Naive B cell (primary cell): ENCODE measurements at regions not wholly inside any gene's neighbourhood (a gene's known extent, or its start where the extent isn't known, plus 50 kb on each side); places are given as distances from the start of the nearest gene placed in this dataset.

Experiments used
- ATAC-seq, 2 donors: fragments of 150-1000 bp; cut with Tn5 transposase; 2 replicates each; pipeline ENCODE4 v1.10.0; 2021; ENCODE audit warnings: low read depth in 2 of 2, mild to moderate bottlenecking in 2 of 2, moderate library complexity in 2 of 2
- DNase-seq: peaks from one replicate; pipeline ENCODE4 v3.0.0; 2022
- H3K27ac Mint-ChIP-seq, 6 donors: one replicate each; pipeline ENCODE4 v1.8.0; 2020 to 2022; ENCODE audit warnings: mild to moderate bottlenecking in 6 of 6, mixed read lengths in 6 of 6, moderate library complexity in 5 of 6, inconsistent platforms in 2 of 6
- H3K27me3 Mint-ChIP-seq, 3 donors: one replicate each; pipeline ENCODE4 v1.8.0; 2021 to 2022; ENCODE audit warnings: mixed read lengths in 3 of 3, mild to moderate bottlenecking in 1 of 3
- H3K36me3 Mint-ChIP-seq, 2 donors: one replicate each; pipeline ENCODE4 v1.8.0; 2020 to 2022; ENCODE audit warnings: mixed read lengths in 2 of 2, inconsistent platforms in 1 of 2, mild to moderate bottlenecking in 1 of 2
- H3K4me1 Mint-ChIP-seq, 3 donors: one replicate each; pipeline ENCODE4 v1.8.0; 2020 to 2022; ENCODE audit warnings: mixed read lengths in 3 of 3, inconsistent platforms in 1 of 3, mild to moderate bottlenecking in 1 of 3, moderate library complexity in 1 of 3
- H3K4me3 Mint-ChIP-seq, 8 donors: one replicate each; pipeline ENCODE4 v1.8.0; 2020 to 2022; ENCODE audit warnings: mild to moderate bottlenecking in 8 of 8, mixed read lengths in 8 of 8, moderate library complexity in 8 of 8, inconsistent platforms in 2 of 8
- H3K9me3 Mint-ChIP-seq, 7 donors: one replicate each; pipeline ENCODE4 v1.8.0; 2020 to 2022; ENCODE audit warnings: mixed read lengths in 7 of 7, mild to moderate bottlenecking in 5 of 7, inconsistent platforms in 2 of 7, moderate library complexity in 1 of 7

GRCh38 chr7:111676167-111676566, 113.9 kb upstream of the IMMP2L start:
- H3K27ac Mint-ChIP-seq = no peak overlapping the region
- H3K36me3 Mint-ChIP-seq = no peaks in the 10 kb centered on the region
- H3K4me1 Mint-ChIP-seq = no peaks in the 10 kb centered on the region
- no peaks in the 10 kb centered on the region for H3K9me3 Mint-ChIP-seq
- H3K27me3 Mint-ChIP-seq = peaks cover 1 to 5% (median 3%) of the 10 kb centered on the region in 3 donors
- no peak overlapping the region for H3K4me3 Mint-ChIP-seq
- DNase-seq (no peak), ATAC-seq (no peak)

- Mint-ChIP-seq H3K36me3 (no peaks in the 10 kb centered on the region), H3K4me1 (no peaks in the 10 kb centered on the region), H3K9me3 (no peaks in the 10 kb centered on the region), H3K27ac (no peak overlapping the region), H3K27me3 (peaks cover 1 to 8% (median 7%) of the 10 kb centered on the region in 3 donors), H3K4me3 (no peak overlapping the region)
- ATAC-seq = no peak
- no peak for DNase-seq
Measured at GRCh38 chr7:111672901-111673300, 110.6 kb upstream of the IMMP2L start.

DNA sequence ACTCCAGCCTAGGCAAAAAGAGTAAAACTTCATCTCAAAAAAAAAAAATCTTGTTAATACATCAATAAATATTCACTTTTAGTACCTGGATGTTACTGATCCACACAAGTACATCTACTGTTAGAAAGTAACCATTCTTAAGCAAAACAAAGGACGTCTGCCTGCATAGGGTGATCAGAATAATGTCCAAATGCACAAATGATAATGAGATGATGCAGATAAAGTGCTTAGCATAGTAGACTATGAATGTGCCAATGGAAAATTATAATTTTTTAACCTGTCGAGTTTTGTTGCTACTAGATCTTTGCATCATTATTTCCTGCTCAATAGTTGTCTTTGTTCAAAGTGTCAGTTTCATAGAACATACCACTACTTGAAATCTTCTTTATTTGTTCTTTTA, 109.6 kb upstream of the IMMP2L start:
- H3K9me3 Mint-ChIP-seq = no peaks in the 10 kb centered on the region
- no peaks in the 10 kb centered on the region for H3K36me3 Mint-ChIP-seq
- H3K4me3 Mint-ChIP-seq = no peak overlapping the region
- H3K4me1 Mint-ChIP-seq = no peaks in the 10 kb centered on the region
- DNase-seq (no peak), ATAC-seq (no peak)
- H3K27me3 Mint-ChIP-seq = peaks cover 0 to 8% (median 7%) of the 10 kb centered on the region in 3 donors
- H3K27ac Mint-ChIP-seq = no peak overlapping the region

DNA sequence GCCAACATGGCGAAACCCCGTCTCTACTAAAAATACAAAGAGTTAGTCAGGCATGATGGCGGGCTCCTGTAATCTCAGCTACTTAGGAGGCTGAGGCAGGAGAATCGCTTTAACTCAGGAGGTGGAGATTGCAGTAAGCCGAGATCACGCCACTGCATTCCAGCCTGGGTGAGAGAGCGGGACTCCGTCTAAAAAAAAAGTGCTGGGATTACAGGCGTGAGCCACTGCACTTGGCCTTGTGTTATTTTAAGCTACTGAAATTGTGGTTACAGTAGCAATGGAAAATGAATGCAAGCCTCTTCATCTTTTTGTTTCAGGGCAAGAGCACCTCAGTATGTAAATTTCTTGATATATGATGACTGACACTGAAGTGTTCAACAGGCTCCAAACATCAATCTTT, 106.4 kb upstream of the IMMP2L start:
- no peak for ATAC-seq
- Mint-ChIP-seq H3K27me3 (peaks cover 0 to 7% (median 5%) of the 10 kb centered on the region in 3 donors), H3K4me1 (no peaks in the 10 kb centered on the region), H3K9me3 (no peaks in the 10 kb centered on the region), H3K36me3 (no peaks in the 10 kb centered on the region), H3K27ac (no peak overlapping the region), H3K4me3 (no peak overlapping the region)
- DNase-seq = no peak

DNA sequence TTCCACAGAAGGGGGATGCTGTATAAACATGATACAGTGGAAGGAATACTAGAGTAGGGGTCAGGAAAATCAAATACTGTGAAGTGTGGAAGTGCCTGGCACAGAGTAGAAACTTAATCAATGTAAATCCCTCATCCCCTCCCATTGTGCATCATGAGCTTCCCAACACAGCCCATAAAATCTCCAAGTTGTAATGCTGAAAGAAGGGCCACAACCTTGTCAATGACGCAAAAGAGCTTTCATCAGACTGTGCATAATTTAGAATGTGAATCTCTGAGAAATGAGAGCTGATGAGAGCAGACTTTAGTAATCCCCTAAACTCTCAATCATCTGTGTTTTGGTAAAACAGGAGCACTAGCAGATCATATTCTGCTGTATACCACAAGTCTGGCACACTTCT, 105.2 kb upstream of the IMMP2L start:
- peaks cover 0 to 7% (median 5%) of the 10 kb centered on the region in 3 donors for H3K27me3 Mint-ChIP-seq
- H3K36me3 Mint-ChIP-seq = no peaks in the 10 kb centered on the region
- H3K9me3 Mint-ChIP-seq = no peaks in the 10 kb centered on the region
- H3K4me1 Mint-ChIP-seq = no peaks in the 10 kb centered on the region
- DNase-seq (no peak), ATAC-seq (no peak)
- H3K4me3 Mint-ChIP-seq = no peak overlapping the region
- H3K27ac Mint-ChIP-seq = no peak overlapping the region

GRCh38 chr7:111666260-111666659, 104.0 kb upstream of the IMMP2L start:
- H3K9me3 Mint-ChIP-seq = peaks cover 0 to 5% (median 0%) of the 10 kb centered on the region in 7 donors
- H3K4me3 Mint-ChIP-seq = peak overlapping the region in 1 of 8 donors; percentile 7
- ATAC-seq = no peak
- H3K4me1 Mint-ChIP-seq = no peaks in the 10 kb centered on the region
- peaks cover 0 to 7% (median 5%) of the 10 kb centered on the region in 3 donors for H3K27me3 Mint-ChIP-seq
- no peak for DNase-seq
- no peak overlapping the region for H3K27ac Mint-ChIP-seq
- H3K36me3 Mint-ChIP-seq = no peaks in the 10 kb centered on the region

GRCh38 chr7:111663771-111664170, 101.5 kb upstream of the IMMP2L start:
- Mint-ChIP-seq H3K36me3 (no peaks in the 10 kb centered on the region), H3K9me3 (peaks cover 0 to 11% (median 4%) of the 10 kb centered on the region in 7 donors), H3K27ac (no peak overlapping the region), H3K27me3 (peaks cover 0 to 5% (median 0%) of the 10 kb centered on the region in 3 donors), H3K4me1 (no peaks in the 10 kb centered on the region), H3K4me3 (no peak overlapping the region)
- no peak for DNase-seq
- no peak for ATAC-seq

DNA sequence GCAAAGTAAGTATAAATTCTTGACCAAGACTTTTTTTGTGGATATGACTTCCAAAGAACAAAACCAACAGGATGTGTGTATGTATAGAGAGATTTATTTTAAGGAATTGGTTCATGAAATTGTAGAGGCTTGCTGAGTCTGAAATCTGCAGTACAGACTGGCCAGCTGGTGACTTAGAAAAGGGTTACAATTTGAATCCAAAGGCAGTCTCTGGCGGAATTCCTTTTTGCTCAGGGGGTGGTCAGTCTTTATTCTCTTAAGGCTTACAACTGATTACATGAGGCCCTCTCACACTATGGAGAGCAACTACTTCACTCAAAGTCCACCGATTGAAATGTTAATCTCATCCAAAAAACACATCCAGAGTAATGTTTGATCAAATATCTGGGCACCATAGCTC, 100.1 kb upstream of the IMMP2L start:
- no peak for DNase-seq
- no peak overlapping the region for H3K4me3 Mint-ChIP-seq
- no peaks in the 10 kb centered on the region for H3K4me1 Mint-ChIP-seq
- H3K36me3 Mint-ChIP-seq = no peaks in the 10 kb centered on the region
- H3K27me3 Mint-ChIP-seq = peaks cover 0 to 5% (median 0%) of the 10 kb centered on the region in 3 donors
- ATAC-seq = no peak
- peaks cover 0 to 11% (median 4%) of the 10 kb centered on the region in 7 donors for H3K9me3 Mint-ChIP-seq
- H3K27ac Mint-ChIP-seq = no peak overlapping the region

- Mint-ChIP-seq H3K9me3 (peaks cover 0 to 12% (median 4%) of the 10 kb centered on the region in 7 donors), H3K36me3 (no peaks in the 10 kb centered on the region), H3K4me1 (no peaks in the 10 kb centered on the region), H3K27me3 (peaks cover 0 to 5% (median 0%) of the 10 kb centered on the region in 3 donors), H3K4me3 (no peak overlapping the region), H3K27ac (no peak overlapping the region)
- ATAC-seq = no peak
- DNase-seq = no peak
Measured at GRCh38 chr7:111660478-111660877, 98.2 kb upstream of the IMMP2L start.

DNA sequence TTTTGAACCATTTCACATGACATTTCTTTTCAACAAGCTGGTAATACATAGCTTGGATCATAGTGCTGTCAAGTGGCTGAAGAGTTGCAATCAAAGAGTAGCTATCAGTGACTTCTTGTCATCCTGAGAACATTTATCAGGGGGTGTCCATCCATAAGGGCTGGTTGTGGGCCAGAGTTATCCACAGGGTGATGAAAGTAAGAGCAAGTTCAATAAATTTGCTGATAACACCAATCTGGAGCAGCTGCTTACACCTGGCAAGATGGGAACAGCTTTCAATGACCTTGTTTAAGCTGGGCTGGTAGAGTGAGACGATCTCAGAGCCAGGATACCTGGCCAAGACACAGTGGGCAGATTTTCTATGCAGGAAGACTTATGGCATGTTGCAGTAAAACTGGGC, 96.3 kb upstream of the IMMP2L start:
- no peak overlapping the region for H3K27ac Mint-ChIP-seq
- no peaks in the 10 kb centered on the region for H3K36me3 Mint-ChIP-seq
- no peak for ATAC-seq
- H3K9me3 Mint-ChIP-seq = peaks cover 0 to 17% (median 4%) of the 10 kb centered on the region in 7 donors
- H3K4me3 Mint-ChIP-seq = no peak overlapping the region
- no peak for DNase-seq
- no peaks in the 10 kb centered on the region for H3K4me1 Mint-ChIP-seq
- H3K27me3 Mint-ChIP-seq = peaks cover 0 to 5% (median 0%) of the 10 kb centered on the region in 3 donors

DNA sequence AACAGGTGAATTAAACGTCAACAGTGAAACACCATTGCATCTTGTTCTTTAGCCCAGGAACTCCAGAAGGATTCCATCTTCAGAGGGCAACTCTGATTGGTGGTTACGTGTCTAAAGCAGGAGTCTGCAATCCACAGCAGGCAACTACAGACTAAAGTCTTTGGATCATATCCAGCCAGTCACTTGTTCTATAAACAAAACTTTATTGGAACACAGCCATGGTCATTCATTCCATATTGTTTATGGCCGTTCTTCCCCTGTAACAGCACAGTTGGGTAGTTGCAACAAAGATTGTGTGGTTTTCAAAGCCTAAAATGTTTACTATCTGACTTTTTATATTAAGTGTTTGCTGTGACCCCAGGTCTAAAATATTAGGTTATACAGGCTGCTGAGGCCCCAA, 94.7 kb upstream of the IMMP2L start:
- Mint-ChIP-seq H3K27ac (no peak overlapping the region), H3K27me3 (peaks cover 0 to 11% (median 9%) of the 10 kb centered on the region in 3 donors), H3K9me3 (peaks cover 3 to 23% (median 9%) of the 10 kb centered on the region in 7 donors)

GRCh38 chr7:111654343-111654742, 92.1 kb upstream of the IMMP2L start:
- DNase-seq (no peak), ATAC-seq (no peak)
- H3K36me3 Mint-ChIP-seq = no peaks in the 10 kb centered on the region
- peaks cover 3 to 13% (median 5%) of the 10 kb centered on the region in 7 donors for H3K9me3 Mint-ChIP-seq
- no peak overlapping the region for H3K4me3 Mint-ChIP-seq
- H3K27ac Mint-ChIP-seq = no peak overlapping the region
- no peaks in the 10 kb centered on the region for H3K4me1 Mint-ChIP-seq
- H3K27me3 Mint-ChIP-seq = peaks cover 0 to 9% (median 6%) of the 10 kb centered on the region in 3 donors

More for the DNA sequence above, 94.7 kb upstream of the IMMP2L start:
- DNase-seq (no peak), ATAC-seq (no peak)
- Mint-ChIP-seq H3K4me3 (no peak overlapping the region), H3K36me3 (no peaks in the 10 kb centered on the region), H3K4me1 (no peaks in the 10 kb centered on the region)

- no peaks in the 10 kb centered on the region for H3K4me1 Mint-ChIP-seq
- H3K9me3 Mint-ChIP-seq = peaks cover 3 to 13% (median 5%) of the 10 kb centered on the region in 7 donors
- no peak overlapping the region for H3K4me3 Mint-ChIP-seq
- ATAC-seq (no peak), DNase-seq (no peak)
- H3K36me3 Mint-ChIP-seq = no peaks in the 10 kb centered on the region
- no peak overlapping the region for H3K27ac Mint-ChIP-seq
- peaks cover 0 to 9% (median 6%) of the 10 kb centered on the region in 3 donors for H3K27me3 Mint-ChIP-seq
Measured at GRCh38 chr7:111653846-111654245, 91.6 kb upstream of the IMMP2L start.

- H3K27me3 Mint-ChIP-seq = peaks cover 0 to 13% (median 9%) of the 10 kb centered on the region in 3 donors
- no peak overlapping the region for H3K4me3 Mint-ChIP-seq
- ATAC-seq = no peak
- DNase-seq = no peak
- peaks cover 3 to 13% (median 6%) of the 10 kb centered on the region in 7 donors for H3K9me3 Mint-ChIP-seq
- H3K27ac Mint-ChIP-seq = no peak overlapping the region
- H3K4me1 Mint-ChIP-seq = no peaks in the 10 kb centered on the region
- no peaks in the 10 kb centered on the region for H3K36me3 Mint-ChIP-seq
Measured at GRCh38 chr7:111650456-111650999, 88.2 kb upstream of the IMMP2L start.
